IMR-90 (cell line): ENCODE measurements at regions not wholly inside any gene's neighbourhood (a gene's known extent, or its start where the extent isn't known, plus 50 kb on each side); places are given as distances from the start of the nearest gene placed in this dataset.

Source experiments
- CTCF ChIP-seq: conservative IDR thresholded peaks from 2 replicates; pipeline ENCODE4 v1.5.1; 2012; ENCODE audit warnings: mild to moderate bottlenecking, low read depth, low read length, improper control_type of control experiment
- MAZ ChIP-seq: IDR thresholded peaks from 2 replicates; pipeline ENCODE4 v1.6.1; 2012; ENCODE audit warnings: low read depth, mild to moderate bottlenecking, low read length, improper control_type of control experiment, moderate library complexity, borderline replicate concordance

- TF ChIP-seq CTCF (no peak), MAZ (no peak)
Measured at GRCh38 chr10:33979195-33979594, 644.7 kb upstream of the NRP1 start.
